Upper lobe of left lung (tissue), 6 donors: ENCODE measurements at regions not wholly inside any gene's neighbourhood (a gene's known extent, or its start where the extent isn't known, plus 50 kb on each side); places are given as distances from the start of the nearest gene placed in this dataset.

Experiments used
- ATAC-seq, 2 donors: fragments of 200-7000 bp; cut with Tn5 transposase; one replicate each; pipeline ENCODE4 v1.9.1; 2022; ENCODE audit warnings: mild to moderate bottlenecking in 2 of 2, moderate library complexity in 2 of 2; ENCODE audit not compliant: low FRiP score in 2 of 2
- DNase-seq, 2 donors: peaks; one replicate each; pipeline ENCODE4 v3.0.0-alpha.2; 2019 to 2020
- H3K27ac ChIP-seq, 4 donors: fragments of 200-600 bp; sonication (generic); one replicate each; pipeline ENCODE4 v1.5.1; 2016 to 2019
- H3K27me3 ChIP-seq, 4 donors: fragments of 200-600 bp; sonication (generic); one replicate each; pipeline ENCODE4 v1.5.1; 2017 to 2019
- H3K36me3 ChIP-seq, 4 donors: fragments of 200-600 bp; sonication (generic); one replicate each; pipeline ENCODE4 v1.5.1; 2016 to 2019
- H3K4me1 ChIP-seq, 4 donors: fragments of 200-600 bp; sonication (generic); one replicate each; pipeline ENCODE4 v1.5.1; 2018 to 2019
- H3K4me3 ChIP-seq, 4 donors: fragments of 200-600 bp; sonication (generic); one replicate each; pipeline ENCODE4 v1.5.1; 2017 to 2019; ENCODE audit warnings: mild to moderate bottlenecking in 2 of 4, moderate library complexity in 1 of 4
- H3K9me3 ChIP-seq, 4 donors: fragments of 200-600 bp; sonication (generic); one replicate each; pipeline ENCODE4 v1.5.1; 2018 to 2019
- EP300 ChIP-seq, 4 donors: sonication (generic); formaldehyde crosslinking; IDR thresholded peaks; one replicate each; pipeline ENCODE4 v1.5.1; 2017; ENCODE audit warnings: antibody characterized with exemption in 4 of 4, control low read depth in 2 of 4
- POLR2A ChIP-seq, 4 donors: fragments of 450-650 bp; IDR thresholded peaks; one replicate each; pipeline ENCODE4 v1.5.1; 2016 to 2017; ENCODE audit warnings: antibody characterized with exemption in 4 of 4, mild to moderate bottlenecking in 2 of 4
- POLR2AphosphoS5 ChIP-seq, 2 donors: sonication (generic); formaldehyde crosslinking; IDR thresholded peaks; one replicate each; pipeline ENCODE4 v1.5.1; 2017; ENCODE audit warnings: antibody characterized with exemption in 2 of 2
- WGBS, 2 donors: methylation state at CpG; one replicate each; pipeline ENCODE4 v1.1.5; 2017 to 2018; 5-methylcytosine and 5-hydroxymethylcytosine counted together
- TF ChIP-seq, protein P1 (sequence below), 6 experiments: fragments of 450-650 bp in 4 of 6; fragments of 200-600 bp in 2 of 6; sonication (generic) in 2 of 6; IDR thresholded peaks; one replicate each; pipeline ENCODE4 v1.5.1; 2016 to 2019; ENCODE audit warnings: antibody characterized with exemption in 6 of 6
- donor health status: DM: no; HTN: no; CAD: no; lungs with moderate emphysema.
- donor health status: DM: no; HTN: yes; CAD: no; lungs with severe emphysema.

DNA sequence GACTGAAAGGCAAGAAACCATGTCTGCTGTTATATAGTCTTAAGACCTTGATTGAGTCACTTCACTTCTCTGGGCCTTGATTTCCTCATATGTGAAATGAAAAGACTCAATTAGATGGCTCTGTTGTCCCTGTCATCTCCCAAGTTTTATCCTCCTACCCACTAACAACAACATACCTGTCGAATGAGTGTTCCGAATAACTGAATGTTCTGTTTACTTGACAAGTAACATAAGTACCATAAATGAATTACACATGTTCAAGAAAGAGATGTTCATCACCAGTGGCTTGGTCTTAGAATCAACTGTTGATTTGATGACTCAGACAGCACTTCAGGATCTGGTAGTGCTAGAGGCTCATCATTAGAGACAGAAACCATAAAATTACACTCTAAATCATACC is 311.7 kb downstream of the VPS13C start:
- DNase-seq (no peak), ATAC-seq (no peak)
- no peak for TF ChIP-seq EP300 (IDR thresholded peaks at IDR 0.05)
- no peak for TF ChIP-seq POLR2A (IDR thresholded peaks at IDR 0.05)
- TF ChIP-seq, protein P1, sequence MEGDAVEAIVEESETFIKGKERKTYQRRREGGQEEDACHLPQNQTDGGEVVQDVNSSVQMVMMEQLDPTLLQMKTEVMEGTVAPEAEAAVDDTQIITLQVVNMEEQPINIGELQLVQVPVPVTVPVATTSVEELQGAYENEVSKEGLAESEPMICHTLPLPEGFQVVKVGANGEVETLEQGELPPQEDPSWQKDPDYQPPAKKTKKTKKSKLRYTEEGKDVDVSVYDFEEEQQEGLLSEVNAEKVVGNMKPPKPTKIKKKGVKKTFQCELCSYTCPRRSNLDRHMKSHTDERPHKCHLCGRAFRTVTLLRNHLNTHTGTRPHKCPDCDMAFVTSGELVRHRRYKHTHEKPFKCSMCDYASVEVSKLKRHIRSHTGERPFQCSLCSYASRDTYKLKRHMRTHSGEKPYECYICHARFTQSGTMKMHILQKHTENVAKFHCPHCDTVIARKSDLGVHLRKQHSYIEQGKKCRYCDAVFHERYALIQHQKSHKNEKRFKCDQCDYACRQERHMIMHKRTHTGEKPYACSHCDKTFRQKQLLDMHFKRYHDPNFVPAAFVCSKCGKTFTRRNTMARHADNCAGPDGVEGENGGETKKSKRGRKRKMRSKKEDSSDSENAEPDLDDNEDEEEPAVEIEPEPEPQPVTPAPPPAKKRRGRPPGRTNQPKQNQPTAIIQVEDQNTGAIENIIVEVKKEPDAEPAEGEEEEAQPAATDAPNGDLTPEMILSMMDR (IDR thresholded peaks at IDR 0.05) = no peak
- no peak for TF ChIP-seq POLR2AphosphoS5 (IDR thresholded peaks at IDR 0.05)
- H3K9me3 ChIP-seq = no peaks in the 10 kb centered on the region
- WGBS, 2 donors = 92 to 94% methylated on average over 2 of the region's 2 CpGs
- peaks cover 0 to 5% (median 0%) of the 10 kb centered on the region in 4 donors for H3K4me1 ChIP-seq
- H3K27me3 ChIP-seq = no peaks in the 10 kb centered on the region
- no peak overlapping the region for H3K4me3 ChIP-seq
- no peaks in the 10 kb centered on the region for H3K36me3 ChIP-seq
- no peak overlapping the region for H3K27ac ChIP-seq

GRCh38 chr15:61746589-61746988 is 313.7 kb downstream of the VPS13C start:
- TF ChIP-seq POLR2AphosphoS5 (IDR thresholded peaks at IDR 0.05) = no peak
- TF ChIP-seq EP300 (IDR thresholded peaks at IDR 0.05) = no peak
- TF ChIP-seq POLR2A (IDR thresholded peaks at IDR 0.05) = no peak
- TF ChIP-seq, protein P1 (IDR thresholded peaks at IDR 0.05) = no peak
- H3K4me3 ChIP-seq = no peak overlapping the region
- H3K27me3 ChIP-seq = no peaks in the 10 kb centered on the region
- no peak for ATAC-seq
- no peak for DNase-seq
- H3K36me3 ChIP-seq = no peaks in the 10 kb centered on the region
- H3K4me1 ChIP-seq = peaks cover 0 to 5% (median 0%) of the 10 kb centered on the region in 4 donors
- no peaks in the 10 kb centered on the region for H3K9me3 ChIP-seq
- WGBS, 2 donors = 86 to 88% methylated on average over 2 of the region's 2 CpGs
- no peak overlapping the region for H3K27ac ChIP-seq

- no peak overlapping the region for H3K4me3 ChIP-seq
- no peaks in the 10 kb centered on the region for H3K36me3 ChIP-seq
- no peaks in the 10 kb centered on the region for H3K27me3 ChIP-seq
- TF ChIP-seq EP300 (IDR thresholded peaks at IDR 0.05) (no peak), POLR2A (IDR thresholded peaks at IDR 0.05) (no peak), POLR2AphosphoS5 (IDR thresholded peaks at IDR 0.05) (no peak)
- TF ChIP-seq, protein P1 (IDR thresholded peaks at IDR 0.05) = no peak
- no peak overlapping the region for H3K27ac ChIP-seq
- H3K4me1 ChIP-seq = no peaks in the 10 kb centered on the region
- DNase-seq (no peak), ATAC-seq (no peak)
- H3K9me3 ChIP-seq = no peaks in the 10 kb centered on the region
- WGBS, 2 donors = 82 to 96% methylated on average over 3 of the region's 3 CpGs
Measured at GRCh38 chr15:61743345-61743909, 316.8 kb downstream of the VPS13C start.

DNA sequence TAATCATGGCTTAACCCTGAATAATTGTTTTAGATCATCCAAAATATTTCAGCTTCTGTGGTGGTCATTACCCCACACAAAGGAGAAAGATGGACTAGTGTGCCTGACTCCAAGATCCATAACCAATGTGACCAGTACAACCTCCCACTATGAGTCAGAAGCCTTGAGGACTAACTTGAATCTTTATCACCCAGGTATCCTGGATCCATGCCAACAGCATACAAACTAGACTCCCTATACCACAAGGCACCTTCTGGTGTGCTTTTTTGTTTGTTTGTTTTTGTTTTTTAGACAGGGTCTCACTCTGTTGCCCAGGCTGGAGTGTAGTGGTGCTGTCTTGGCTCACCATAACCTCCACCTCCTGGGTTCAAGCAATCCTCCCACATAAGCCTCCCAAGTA is 317.7 kb downstream of the VPS13C start:
- Histone ChIP-seq H3K9me3 (no peaks in the 10 kb centered on the region), H3K4me3 (no peak overlapping the region), H3K4me1 (no peaks in the 10 kb centered on the region), H3K27me3 (no peaks in the 10 kb centered on the region), H3K27ac (no peak overlapping the region), H3K36me3 (no peaks in the 10 kb centered on the region)
- TF ChIP-seq EP300 (IDR thresholded peaks at IDR 0.05) (no peak), POLR2A (IDR thresholded peaks at IDR 0.05) (no peak), POLR2AphosphoS5 (IDR thresholded peaks at IDR 0.05) (no peak)
- TF ChIP-seq, protein P1 (IDR thresholded peaks at IDR 0.05) = no peak
- DNase-seq = no peak
- no peak for ATAC-seq

GRCh38 chr15:61736790-61737189 is 323.5 kb downstream of the VPS13C start:
- Histone ChIP-seq H3K9me3 (no peaks in the 10 kb centered on the region), H3K27ac (no peak overlapping the region), H3K36me3 (no peaks in the 10 kb centered on the region), H3K27me3 (no peaks in the 10 kb centered on the region), H3K4me1 (no peaks in the 10 kb centered on the region), H3K4me3 (no peak overlapping the region)
- DNase-seq = no peak
- no peak for TF ChIP-seq POLR2AphosphoS5 (IDR thresholded peaks at IDR 0.05)
- TF ChIP-seq, protein P1 (IDR thresholded peaks at IDR 0.05) = no peak
- TF ChIP-seq POLR2A (IDR thresholded peaks at IDR 0.05) = no peak
- no peak for TF ChIP-seq EP300 (IDR thresholded peaks at IDR 0.05)
- ATAC-seq = no peak
- 48 to 71% methylated on average over 1 of the region's 1 CpG for WGBS, 2 donors
